AG10803 (cell line): ENCODE measurements at regions not wholly inside any gene's neighbourhood (a gene's known extent, or its start where the extent isn't known, plus 50 kb on each side); places are given as distances from the start of the nearest gene placed in this dataset.

Source experiments
- DNase-seq: peaks from one replicate; pipeline ENCODE4 v3.0.0; 2010; ENCODE audit warnings: low read depth
- H3K4me3 ChIP-seq: 2 replicates; pipeline ENCODE4 v1.5.1; 2011; ENCODE audit warnings: mild to moderate bottlenecking, low read length, control low read depth
- TF ChIP-seq, protein P1 (sequence below): conservative IDR thresholded peaks from 2 replicates; pipeline ENCODE4 v1.5.1; 2011; ENCODE audit warnings: mild to moderate bottlenecking, low read length, control low read depth, inconsistent platforms

DNA sequence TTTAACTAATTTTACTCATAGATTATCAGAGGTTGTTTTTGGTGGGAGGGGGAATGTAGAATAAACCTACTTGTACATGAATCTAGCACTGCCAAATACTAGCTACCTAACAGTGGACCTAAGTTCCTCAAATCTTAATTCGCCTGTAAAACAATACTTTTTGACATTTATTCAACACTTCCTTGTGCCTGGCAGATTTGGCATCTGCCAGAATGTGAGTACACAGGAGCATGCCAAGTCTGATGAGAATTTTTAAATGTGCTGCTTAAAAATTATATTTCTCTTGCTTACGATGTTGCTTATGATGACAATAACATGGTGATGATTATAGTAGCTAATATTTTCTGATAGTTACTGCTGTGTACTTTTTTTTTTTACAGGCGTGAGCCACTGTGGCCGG, 240.2 kb upstream of the STARD13 start:
- no peak overlapping the region for H3K4me3 ChIP-seq
- no peak for DNase-seq
- TF ChIP-seq, protein P1, sequence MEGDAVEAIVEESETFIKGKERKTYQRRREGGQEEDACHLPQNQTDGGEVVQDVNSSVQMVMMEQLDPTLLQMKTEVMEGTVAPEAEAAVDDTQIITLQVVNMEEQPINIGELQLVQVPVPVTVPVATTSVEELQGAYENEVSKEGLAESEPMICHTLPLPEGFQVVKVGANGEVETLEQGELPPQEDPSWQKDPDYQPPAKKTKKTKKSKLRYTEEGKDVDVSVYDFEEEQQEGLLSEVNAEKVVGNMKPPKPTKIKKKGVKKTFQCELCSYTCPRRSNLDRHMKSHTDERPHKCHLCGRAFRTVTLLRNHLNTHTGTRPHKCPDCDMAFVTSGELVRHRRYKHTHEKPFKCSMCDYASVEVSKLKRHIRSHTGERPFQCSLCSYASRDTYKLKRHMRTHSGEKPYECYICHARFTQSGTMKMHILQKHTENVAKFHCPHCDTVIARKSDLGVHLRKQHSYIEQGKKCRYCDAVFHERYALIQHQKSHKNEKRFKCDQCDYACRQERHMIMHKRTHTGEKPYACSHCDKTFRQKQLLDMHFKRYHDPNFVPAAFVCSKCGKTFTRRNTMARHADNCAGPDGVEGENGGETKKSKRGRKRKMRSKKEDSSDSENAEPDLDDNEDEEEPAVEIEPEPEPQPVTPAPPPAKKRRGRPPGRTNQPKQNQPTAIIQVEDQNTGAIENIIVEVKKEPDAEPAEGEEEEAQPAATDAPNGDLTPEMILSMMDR: no peak

DNA sequence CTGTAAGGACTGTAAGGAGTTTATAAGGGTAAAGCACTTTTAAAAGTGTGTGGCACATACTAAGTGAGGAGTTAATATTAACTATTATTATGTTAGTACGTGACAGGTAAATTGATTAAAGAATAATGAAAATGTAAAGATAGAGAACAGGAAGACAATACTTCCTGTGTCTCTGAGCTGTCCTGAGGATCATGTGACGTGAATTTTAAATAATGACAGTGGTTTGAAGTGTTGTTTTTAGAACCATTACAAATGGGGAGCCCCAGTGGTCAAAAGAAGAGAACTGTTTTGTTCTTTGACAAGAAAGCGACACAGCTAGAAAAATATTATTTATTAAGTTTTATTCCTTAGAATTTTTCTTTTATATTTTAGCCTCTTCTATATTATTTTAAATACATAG, 241.2 kb upstream of the STARD13 start:
- no peak for DNase-seq
- H3K4me3 ChIP-seq: no peak overlapping the region
- TF ChIP-seq, protein P1: no peak

DNA sequence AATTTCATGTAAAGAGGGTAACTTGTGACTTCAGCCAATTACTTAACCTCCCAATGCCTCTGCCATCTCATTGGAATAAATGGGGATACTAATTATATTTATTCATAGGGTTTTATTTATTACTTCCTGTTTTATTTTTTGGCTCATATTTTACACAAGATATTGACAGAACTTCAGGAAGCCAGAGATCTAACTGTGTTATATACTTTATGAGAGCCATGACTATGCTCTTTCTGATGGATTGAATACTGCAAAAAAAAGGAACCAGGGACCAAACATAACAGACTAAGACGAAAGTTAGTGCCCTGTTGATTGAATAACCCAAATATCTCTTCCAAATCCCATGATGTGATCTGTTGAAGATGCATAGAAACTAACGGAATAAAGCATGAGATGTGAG, 243.3 kb upstream of the STARD13 start:
- TF ChIP-seq, protein P1: no peak
- no peak overlapping the region for H3K4me3 ChIP-seq
- no peak for DNase-seq

DNA sequence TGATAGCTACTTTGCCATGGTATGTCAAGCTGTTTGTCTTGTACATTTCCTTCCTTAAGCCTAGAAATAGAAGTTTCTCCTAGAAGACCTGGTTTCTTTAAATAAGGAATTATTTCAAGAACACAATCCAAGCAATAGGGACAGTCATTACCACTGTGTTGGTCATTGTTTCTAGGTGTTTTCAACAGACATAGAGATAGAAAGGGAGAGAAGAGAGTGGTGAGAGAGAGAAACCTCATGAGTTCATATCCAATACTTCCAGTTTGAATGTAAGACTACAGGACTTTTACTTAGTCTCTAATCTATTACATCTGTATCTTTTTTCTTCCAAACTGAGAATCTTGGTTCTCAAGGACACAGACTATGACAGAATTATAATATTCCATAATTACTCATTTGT, 245.9 kb upstream of the STARD13 start:
- TF ChIP-seq, protein P1: no peak
- H3K4me3 ChIP-seq: no peak overlapping the region
- no peak for DNase-seq

DNA sequence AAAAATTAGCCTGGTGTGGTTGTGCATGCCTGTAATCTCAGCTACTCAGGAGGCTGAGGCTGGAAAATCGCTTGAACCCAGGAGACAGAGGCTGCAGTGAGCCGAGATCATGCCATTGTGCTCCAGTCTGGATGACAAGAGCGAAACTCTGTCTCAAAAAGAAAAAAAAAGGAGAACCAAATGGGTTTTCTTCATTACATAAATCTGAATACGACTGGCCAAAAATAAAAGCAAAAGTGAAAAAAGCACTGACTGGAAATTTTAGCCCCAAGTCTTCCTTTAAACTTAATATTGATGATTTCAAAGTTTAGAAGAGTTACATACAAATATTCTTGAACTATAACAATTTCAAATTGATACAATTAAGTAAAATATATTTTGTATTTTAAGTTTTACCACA, 249.5 kb upstream of the STARD13 start:
- DNase-seq: no peak
- H3K4me3 ChIP-seq: no peak overlapping the region
- TF ChIP-seq, protein P1: no peak

DNA sequence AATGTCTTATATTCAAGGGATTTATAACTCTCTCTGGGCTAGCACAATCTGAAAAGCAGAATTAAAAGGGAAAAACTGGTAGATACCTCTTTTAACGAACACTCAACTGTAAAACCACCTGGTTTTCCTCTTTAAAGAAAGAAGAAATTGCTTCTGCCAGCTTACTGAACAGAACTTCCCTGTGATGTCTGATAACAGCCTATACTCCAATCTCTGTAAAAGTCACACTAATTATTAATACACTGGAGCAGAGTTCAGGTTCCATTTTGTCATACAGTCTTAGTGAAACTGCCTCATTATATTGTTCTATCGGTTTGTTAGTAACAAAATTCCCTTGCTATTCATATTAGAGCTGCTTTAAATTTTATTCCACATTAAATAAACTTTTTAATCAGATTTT, 251.0 kb upstream of the STARD13 start:
- no peak overlapping the region for H3K4me3 ChIP-seq
- DNase-seq: no peak
- TF ChIP-seq, protein P1: no peak

DNA sequence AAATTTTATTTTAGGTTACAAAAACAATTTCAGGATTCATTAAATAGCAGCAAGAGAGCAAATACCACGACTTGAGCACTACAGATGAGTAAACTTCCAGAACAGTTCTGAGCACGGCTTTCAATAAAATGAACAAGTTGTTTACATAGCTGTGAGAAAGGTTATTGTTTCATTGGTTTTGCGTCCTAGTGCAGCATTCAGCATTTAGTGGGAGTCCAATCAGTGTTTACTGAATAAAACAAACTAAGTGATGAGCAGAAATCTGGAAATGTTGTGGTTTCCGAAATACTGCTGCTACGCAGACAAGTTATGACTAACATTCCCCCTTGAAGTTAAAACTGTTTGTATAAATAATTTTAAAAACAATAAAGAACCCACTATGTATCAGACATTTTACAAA, 251.5 kb upstream of the STARD13 start:
- TF ChIP-seq, protein P1: no peak
- no peak overlapping the region for H3K4me3 ChIP-seq
- DNase-seq: peak; percentile 25
